ENCODE measurements at regions not wholly inside any gene's neighbourhood (a gene's known extent, or its start where the extent isn't known, plus 50 kb on each side); places are given as distances from the start of the nearest gene placed in this dataset.
A peak's percentile ranks its signal among the peaks of the same experiment; 100 is the strongest.
"Not testable (repeated sequence)": the region's sequence is repeated elsewhere in the genome, so short reads cannot be mapped to it uniquely, and the experiment has no call there.

DNA sequence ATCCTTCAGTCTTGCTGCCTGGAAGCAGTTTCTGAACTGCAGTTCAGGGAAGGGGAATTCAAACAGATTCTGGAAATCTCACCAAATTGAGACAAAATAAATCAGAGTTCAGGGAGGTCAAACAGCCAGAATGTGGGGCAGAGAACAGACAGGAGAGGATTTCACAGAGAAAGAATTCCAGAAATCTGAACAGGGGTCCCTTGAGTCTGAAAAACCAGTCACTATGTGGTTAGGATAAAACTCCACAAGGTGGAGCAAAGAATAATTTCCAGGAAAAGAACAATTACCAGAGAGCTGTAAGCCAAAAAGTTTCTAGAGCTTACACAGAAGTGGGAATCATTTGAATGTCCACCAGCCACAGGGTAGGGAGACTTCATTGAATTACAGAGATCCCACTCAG, 84.7 kb downstream of the URB2 start:
- DNase-seq, result no peak

DNA sequence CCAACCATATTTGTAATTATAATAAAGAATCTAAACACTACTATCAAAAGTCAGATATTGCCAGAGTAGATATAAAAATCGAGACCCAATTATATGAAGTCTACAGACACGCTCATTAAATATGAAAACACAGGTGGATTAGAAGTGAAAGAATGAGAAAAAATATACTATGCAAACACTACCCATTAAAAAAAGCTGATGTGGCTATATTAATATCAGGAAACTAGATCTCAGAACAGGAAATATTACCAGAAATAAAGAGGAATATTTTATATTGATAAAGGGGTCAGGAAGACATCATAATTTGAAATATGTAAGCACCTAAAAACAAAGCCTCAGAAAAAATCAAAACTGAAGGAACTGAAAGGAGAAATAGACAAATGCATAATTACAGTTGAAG, 88.3 kb downstream of the URB2 start:
- no peak for DNase-seq

DNA sequence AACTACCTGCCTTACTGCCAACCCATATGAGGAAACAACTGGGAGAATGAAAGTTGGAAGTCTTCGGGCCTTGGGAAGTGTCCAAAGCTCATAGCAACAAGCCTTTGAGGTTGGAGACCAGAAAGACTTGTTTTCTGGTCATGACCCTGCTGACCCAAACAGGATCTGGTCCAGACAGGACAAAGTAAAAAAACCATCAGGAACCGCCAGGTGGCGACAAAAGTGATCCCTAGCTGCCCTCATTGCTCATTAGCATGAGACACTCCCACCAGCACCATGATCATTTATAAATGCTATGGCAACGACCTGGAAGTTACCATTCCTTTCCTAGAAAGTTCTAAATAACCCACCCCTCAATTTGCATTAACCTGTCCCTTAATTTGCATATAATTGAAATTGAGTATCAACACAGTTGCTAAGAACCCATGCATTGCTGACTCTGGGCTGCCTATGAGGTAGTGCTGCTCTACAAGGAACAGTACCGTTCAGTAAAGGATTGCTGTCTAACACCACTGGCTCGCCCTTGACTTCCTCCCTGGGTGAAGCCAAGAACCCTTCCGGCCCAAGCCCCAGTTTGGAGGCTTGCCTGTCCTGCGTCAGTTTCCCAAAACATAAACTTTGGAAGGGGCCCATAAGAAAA, 89.0 kb downstream of the URB2 start:
- peak; percentile 64 for DNase-seq

DNA sequence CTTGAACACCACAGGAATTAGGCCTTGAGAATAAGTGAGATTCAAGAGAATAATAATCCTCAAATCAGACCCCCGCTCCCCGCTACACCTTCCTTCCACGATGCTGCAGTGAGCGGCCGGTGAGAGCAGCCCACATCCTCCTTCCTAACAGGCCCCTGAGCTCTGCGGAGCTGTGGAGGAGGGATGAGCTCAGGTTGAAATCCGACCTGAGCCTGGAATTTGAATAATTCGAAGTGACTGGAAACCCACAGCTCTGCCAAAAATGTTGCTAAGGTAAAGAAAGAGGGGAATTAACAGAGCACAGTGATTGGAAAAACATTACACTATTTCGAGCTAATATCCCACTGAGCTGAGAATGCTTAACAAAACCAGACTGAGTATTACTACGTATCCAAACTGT, 90.0 kb downstream of the URB2 start:
- no peak for DNase-seq

DNA sequence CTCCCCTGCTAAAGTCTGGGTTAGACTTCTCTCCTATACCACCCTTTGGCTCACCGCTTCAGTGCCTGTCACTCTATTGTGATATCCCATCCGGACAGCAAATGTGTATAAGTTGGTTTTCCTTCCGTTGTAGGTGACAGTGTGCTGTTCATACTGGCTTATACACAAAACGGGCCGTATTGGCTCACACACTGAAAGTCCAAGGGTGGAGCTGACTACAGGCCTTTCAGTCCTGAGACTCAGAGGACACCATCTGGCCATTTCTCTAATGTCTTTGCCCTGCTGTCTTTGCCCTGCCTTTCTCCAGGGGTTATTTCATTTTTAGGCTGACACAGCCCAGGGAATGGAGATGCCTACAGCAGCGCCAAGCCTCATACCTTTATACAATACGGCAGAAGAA, 90.7 kb downstream of the URB2 start:
- no peak for DNase-seq

DNA sequence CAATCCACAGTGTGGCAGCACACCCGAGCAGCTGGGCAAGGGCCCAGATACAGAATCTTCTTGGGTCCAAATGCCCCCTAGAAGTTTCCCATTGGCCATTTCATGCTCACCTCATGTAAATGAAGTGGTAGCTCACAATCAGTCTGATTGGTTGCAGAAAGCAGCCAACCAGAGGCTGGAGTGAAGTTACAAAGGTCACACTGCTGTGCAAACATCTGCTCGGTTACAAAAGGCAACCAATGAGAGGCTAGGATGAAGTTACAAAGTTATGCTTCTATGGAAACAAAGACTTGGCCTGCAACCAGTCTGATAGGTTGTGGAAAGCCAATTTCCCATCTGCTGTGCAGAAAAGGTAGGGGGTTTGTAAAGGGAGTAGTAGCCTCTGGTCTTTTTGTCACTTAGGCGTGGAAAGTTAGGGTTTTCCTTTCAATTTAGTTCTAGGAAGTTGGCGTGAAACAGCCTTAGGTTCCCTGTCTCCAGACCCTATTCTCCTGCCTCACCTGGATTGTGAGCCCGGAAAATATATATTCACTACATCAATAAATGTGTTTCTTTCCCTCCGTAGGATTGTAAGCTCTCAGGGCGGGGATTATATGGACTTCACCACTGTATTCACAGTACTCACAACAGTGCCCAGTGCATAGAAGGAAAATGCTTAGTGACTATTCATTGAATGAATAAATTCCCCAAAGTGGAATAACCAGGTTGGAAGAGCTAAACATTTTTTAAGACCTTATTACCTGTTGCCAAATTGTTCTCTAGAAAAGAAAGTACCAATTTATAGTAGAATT, 91.9 kb downstream of the URB2 start:
- no peak for DNase-seq

DNA sequence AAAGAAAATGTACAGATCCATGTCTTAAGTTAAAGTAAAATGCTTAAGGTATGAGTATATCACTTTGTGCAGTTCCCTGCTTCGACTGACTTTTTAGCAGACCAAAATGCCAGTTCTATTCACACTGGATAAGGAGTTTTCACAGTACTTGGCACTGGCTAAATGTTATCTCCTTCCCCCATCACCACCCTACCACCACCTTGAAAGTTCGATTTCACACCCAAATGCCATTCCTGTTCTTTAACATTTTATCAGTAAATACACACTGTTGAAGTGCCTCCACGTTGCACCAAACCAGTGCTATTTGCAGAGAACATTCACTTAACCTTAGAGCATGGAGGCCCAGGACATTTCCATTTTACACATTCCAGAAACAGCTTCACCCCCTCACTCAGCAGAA, 100.0 kb downstream of the URB2 start:
- DNase-seq, result no peak

DNA sequence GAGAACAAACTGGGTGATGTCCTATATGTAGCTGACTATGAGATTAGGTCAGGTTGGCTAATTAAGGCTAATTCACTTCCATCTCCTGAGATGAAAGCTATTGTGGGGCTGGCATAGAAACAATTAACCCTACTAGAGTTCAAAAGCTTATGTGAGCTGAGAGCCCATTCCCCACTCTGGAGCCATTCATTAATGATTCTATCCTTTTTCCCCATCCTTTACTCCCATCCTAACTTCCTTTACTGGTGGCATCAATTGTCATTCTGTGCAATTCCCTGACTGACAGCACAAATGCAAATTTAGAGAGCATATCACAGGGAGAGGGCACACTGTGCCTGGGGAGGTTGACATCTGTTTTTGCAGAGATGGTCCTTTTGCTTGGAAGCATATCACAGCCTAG, 103.9 kb downstream of the URB2 start:
- DNase-seq, result no peak

DNA sequence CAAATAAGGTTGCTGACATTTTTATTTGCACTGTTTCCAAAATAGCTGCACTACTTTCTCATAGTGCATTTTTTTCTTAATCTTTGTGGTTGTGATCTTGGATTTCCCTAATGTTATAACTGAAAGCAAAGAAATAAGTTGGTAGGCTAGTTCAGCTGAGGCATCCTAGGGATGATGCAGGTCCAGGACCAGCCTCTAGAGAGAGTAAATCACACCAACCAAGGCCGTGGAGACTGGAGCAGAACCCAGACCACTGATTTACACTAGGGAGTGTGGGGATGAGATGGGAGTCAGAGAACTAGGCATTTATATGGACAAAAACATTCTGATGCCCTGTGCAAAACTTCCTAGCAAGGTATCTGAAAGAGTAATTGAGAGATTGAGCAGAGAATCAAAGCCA, 104.5 kb downstream of the URB2 start:
- DNase-seq, result no peak

DNA sequence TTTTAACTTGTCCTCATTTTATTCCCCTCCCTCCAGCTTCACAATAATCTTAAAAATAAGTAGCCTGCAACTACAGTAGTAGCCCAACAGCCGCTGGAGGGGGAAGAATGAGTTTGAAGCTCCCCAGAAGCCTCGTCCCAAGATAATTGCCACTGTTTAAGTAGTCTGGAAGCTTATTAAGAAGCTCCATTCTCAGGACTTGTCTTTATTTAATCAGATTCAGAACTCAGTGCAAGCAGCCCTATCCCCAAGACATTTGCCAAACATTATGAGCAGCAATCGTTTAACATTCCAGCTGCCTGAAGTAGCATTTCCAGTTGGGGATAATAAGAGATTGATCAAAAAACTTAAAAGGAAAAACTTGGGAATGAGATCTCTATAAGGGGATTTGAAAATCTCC, 106.0 kb downstream of the URB2 start:
- no peak for DNase-seq

DNA sequence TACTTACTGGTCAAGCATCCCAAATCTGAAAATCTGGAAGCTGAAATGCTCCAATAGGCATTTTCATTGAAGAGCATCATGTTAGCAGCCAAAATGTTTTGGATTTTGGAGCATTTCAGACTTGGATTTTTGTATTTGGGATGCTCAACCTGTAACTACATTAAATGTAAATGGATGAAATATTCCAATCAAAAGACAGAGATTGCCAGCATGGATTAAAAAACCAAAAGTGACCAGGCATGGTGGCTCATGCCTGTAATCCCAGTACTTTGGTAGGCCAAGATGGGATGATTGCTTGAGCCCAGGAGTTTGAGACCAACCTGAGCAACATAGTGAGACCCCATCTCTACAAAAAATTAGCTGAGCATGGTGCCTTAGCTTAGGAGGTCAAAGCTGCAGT, 110.3 kb downstream of the URB2 start:
- no peak for DNase-seq

DNA sequence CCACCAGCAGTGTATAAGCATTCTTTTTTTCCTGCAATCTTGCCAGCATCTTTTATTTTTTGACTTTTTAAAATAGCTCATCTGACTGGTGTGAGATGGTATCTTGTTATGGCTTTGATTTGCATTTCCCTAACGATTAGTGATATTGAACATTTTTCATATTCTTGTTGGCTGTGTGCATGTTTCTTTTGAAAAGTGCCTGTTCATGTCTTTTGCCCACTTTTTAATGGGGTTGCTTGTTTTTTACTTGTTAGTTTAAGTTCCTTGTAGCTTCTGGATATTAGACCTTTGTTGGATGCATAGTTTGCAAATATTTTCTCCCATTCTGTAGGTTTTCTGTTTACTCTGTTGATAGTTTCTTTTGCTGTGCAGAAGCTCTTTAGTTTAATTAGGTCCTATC, 116.6 kb downstream of the URB2 start:
- not testable (repeated sequence) for DNase-seq

DNA sequence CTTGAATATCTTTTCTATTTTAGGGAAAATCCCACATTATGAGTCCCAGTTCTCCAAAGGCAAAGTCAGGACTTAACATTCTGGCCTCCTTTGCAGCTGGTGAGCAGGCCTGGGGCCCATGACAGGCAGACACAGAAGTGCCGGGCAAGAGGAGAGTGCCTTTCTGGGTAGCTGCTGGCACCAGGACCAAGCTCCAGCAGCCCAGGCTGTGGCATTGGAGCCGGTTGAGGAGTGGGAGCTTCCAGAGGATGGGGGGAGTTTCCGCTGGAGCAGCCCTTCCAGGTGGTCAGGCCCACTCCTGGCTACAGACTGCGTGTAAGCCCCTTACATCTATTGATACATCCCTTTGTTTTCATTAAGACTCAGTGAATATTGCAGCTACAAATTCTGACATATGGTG, 123.9 kb downstream of the URB2 start:
- DNase-seq, result no peak

DNA sequence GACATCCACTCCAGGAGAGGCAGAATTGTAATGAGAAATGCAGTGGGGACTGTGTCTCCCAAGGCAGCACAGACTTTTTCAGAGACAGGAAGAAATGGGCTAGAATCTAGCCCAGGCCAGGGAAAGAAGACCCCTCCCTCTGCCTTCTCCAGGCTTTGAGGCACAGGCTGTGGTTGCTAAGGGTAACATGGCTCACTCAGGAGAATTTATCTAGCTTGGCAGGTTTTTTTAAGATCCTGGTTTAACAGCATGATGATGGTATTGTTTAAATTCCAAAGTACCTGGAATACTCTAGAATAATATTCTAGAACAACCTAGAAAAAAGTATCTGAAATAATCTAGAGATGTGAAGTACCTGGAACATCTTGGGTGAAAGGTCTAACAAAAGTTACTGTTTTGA, 125.6 kb downstream of the URB2 start:
- no peak for DNase-seq

DNA sequence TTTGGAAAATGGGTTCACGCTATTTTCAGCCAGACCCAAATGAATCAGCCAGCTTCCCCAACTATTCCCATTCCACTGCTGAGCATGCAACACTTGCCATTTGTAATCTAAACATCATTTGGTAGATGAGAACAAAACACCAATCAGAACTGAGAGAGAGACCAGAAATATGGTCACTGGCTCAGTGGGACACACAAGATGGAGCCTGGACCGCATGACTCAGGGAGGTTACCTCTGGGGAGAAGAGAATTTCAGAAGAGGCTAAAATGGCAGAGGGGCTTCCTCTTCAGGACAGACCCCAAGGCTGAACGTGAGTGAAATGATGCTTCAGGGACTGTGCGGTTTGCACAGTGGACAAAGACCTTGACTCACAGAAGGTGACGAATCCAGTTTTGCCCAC, 126.6 kb downstream of the URB2 start:
- DNase-seq, result no peak

DNA sequence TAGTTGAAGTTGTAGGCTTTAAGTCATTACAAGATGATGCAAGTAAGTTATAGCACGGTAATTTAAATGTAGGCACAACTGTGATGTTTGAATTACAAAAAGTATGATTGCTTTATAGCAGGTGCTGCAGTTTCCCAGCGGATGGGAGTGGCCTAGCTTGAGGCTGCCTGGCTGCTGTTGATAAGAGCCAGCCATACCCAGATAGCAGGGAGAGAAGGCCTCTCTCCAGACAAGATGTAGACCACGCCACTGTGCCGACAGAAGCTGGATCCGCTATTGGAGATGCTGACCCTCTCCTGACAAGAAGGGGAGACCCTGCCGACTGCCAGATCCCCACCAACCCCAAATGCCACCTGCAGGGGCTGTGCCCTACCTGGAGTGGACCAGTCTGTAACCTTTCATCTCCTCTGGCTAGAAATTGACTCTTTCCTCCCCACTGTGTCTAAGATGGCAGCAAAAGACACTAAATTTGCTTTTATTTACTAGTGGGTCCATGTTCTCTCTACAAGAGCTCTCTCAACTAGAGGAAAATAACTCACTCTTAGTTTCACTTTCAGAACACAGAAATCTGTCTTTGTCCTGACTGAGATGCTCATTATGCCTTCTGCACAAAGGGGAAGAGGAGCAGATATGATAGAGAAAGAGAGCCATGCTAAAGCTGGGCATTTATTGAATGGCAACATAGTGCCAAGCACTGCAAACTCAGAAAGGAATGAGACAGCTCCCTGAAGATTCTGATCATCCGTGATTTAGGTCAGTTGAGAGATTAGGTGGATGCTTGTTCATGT, 127.9 kb downstream of the URB2 start:
- DNase-seq, result no peak

DNA sequence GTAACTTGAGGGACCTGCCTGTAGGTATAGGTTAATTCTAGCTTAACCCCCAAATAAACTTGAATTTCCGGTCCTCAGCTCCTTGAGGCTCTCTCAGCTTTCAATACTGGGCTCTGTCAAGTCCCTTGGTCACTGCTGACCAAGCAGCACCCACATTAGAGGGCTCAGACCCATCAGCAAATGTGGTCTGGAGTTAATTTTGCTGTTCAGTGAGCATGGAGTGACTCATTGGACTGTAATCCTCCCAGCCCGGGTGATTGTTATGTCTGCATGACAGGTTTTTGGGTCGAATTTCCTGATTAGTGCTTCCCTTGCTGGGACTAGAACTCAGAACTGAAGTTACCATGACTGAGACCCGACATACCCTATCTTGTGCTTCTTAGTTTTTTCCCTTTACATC, 130.6 kb downstream of the URB2 start:
- DNase-seq, result no peak

DNA sequence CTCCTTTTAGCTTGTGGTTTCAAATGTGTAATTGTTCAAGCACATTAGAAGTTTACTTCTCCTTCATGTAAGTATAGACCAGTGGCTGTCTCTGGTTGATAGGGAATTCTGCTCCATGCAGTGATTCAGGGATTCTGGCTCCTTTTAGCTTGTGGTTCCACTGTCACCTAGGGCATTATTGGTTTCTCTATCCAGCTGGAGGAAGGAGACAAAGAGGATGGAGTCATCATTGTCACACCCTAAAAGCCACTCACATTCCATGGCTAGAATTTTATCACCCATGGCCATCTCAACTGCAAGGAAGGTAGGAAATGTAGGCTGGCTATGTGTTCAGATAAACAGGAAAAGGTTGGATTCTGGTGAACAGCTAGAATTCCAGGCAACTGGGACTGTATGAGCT, 131.2 kb downstream of the URB2 start:
- no peak for DNase-seq

DNA sequence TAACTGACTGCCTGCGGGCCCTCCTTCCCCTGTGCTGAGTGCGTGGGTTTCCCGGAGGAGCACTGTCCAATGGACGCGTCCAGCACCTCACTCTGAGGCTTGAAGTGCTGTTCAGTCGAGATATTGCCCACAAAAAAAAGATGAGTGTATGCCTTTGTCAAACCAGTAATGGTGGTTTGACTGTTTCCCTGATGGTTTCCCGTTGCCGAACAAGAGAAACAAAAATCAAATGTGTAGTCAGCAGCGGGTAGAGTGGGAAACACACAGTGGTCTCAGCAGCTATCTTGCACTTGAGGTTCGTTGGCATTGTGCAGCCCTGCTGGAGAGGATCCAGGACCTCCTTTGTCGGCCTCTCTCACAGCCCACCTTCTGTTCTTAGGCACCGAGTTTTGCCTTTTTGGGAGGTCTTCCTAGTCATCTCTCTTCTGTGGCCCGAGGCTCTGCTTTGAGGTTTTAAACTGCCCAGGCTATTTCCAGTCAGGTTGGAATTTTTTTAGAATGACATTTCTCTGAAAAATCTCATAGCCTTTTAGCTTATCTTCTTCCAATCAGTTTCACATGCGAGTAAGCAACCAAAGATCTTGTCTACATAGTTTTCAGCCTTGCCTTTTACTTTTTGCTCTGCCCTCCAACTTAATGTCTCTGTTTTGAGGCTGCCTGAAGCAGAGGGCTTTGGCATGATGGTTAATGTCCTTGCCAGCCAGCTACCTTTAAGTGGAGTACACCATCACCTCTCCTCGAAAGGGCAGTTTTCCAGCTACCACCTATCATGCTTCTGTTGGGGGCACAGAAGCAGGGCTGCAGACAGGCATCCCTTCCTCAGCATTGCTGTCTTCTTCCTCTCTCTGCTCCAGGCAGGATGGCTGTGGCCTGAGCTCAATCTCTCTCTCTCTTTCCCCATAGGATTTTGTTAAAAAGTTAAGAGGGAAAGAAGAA, 132.3 kb downstream of the URB2 start:
- no peak for DNase-seq

DNA sequence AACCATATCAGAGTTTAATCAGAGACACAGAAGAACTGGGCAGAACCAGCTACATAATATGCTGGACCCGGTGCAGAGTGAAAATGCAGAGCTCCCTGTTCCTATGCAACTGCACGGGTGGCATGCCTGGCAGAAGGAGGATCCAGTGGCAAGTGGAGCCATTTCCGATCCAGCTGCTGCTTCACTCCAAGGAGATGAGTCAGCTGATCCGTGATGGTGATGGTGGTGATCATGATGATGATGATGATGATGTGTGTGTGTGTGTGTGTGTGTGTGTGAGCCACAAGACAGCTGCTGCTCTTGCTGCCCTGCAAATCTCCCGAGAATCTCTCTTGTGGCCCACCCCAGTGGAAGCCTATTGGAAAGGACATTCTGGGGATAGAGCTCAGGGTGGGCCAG, 133.0 kb downstream of the URB2 start:
- DNase-seq, result no peak

DNA sequence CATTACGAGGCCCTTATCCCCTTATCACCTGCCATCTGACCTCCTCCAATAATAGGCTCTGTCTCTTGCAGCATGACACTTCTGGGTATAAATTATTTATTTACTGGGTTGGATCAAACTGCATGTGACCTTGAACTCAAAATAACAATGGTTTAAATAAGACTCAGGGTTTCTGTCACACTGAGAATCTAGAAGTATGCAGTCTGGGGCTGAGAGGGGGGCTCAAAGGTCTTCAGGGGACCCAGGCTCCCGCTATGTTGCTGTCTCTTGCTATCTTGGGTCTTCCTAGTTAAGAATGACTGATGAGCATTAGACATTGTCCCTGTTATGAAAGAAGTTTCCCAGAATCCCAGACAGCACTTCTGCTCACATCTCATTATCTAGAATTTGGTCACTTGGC, 133.5 kb downstream of the URB2 start:
- no peak for DNase-seq

DNA sequence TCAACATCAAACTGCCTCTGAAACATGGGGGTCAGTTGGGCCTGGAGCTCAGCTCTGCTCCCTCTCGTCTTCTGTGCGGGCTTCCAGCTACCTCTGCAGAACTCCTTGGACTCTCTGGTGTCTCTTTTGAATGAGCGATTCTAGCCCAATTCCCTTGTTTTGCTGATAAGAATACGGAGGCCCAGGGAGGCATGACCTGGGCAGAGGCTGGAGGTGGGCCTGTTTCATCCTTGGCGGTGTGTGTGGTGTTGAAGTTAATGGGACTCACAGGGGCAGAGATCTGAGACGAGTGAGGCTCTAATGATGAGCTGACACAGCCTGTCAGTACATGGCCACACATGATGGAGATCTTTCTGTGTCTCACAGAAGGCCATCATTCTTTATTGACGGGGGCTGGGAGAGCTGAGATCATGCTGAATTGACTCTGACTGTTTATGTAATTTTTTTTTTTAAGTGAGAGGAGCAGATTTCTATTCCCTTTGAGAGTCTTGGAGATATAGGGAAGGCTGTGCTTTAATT, 134.5 kb downstream of the URB2 start:
- no peak for DNase-seq

DNA sequence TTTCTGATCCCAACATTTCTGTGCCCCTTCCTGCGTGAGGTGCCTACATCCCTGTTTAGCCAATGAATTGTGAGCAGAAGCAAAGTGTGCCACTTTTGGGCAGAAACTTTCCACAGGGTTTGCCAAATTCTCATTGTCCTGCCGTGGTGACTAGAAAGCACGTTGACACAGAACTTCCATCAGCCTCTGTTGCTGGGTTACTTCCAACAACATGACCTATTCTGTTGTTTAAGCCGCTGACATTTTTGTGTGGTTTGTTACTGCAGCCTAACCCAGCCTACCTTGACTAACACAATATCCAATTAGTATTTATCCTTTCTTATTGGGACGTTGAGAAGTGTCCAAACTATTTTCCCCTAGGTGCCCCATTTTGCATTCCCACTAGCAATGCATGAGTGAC, 136.8 kb downstream of the URB2 start:
- no peak for DNase-seq

Data from dermis blood vessel endothelial cell (primary cell).